Fibroblast of skin of left biceps (primary cell): ENCODE measurements at regions not wholly inside any gene's neighbourhood (a gene's known extent, or its start where the extent isn't known, plus 50 kb on each side); places are given as distances from the start of the nearest gene placed in this dataset.

Experiments
- DNase-seq, 2 experiments: peaks; one replicate each; pipeline ENCODE4 v3.0.0-alpha.2; 2013; ENCODE audit warnings: low read depth in 2 of 2

- no peak for DNase-seq
Measured at GRCh38 chrX:155694649-155695048, 81.9 kb upstream of the TMLHE start.

DNA sequence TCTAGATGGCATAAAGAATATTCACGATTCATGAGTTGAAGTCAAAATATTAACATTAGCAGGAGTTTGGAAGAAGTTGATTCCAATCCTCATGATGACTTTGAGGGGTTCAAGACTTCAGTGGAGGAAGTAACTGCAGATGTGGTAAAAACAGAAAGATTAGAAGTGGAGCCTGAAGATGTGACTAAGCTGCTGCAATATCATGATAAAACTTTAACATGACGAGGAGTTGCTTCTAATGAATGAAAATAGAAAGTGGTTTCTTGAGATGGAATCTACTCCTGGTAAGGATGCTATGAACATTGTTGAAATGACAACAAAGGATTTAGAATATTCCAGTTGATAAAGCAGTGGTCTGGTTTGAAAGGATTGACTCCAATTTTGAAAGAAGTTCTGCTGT lies 70.1 kb upstream of the TMLHE start:
- DNase-seq = no peak

DNA sequence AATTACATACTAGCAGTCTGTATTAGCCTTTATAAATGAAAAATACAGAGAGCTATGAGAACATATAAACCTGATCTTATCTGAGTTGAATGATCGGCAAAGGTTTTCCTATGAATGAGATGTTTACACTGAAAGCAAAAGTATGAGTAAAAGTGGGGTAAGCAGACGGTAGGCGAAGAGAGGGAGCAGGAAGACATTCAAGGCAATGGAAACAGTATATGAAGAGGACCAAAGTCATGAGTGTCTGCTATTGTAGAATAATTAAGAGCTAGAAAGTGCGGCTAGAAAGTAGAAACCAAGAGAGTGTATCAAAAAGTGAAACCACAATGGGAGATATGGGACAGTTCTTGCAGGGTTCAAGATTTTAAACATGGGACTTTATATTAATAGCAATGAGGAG lies 67.0 kb upstream of the TMLHE start:
- no peak for DNase-seq

DNA sequence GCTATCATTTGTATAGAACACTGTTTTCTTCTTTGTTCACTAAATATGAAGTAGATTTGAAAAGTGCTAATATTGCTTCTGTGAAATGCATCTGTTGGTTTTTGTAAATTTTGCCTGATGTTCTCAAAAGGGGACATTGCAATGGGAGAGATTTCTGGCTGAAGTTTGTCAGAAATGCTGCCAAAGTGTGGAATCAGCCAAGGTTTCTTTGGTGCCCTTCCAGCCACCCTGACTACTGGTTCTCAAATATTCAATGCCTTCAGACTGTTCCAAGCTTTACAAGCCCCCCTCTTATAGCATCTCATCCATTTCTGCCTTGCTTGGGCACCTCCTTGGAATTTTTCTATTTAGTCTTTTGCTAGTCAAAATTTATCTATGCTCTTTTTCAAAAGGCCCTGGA lies 60.6 kb upstream of the TMLHE start:
- DNase-seq = no peak

DNA sequence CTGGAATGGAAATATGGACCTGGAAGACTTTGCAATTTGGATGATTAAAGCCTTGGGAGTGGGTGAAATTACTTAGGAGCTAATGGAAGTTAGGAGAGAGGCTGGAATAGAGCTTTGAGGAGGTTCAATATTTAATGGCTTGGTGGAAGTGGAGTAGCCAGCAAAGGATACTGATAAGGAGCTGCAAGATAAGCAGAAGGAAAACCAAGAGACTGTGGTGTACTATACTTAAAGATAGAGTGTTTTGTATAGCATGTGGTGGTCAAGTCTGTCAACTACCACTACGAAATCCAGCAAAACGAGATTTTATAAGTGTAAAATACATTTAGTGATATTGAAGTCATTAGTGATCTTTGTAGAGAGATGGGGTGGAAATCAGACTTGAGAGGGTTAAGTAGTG lies 54.0 kb upstream of the TMLHE start:
- no peak for DNase-seq
